Stimulated activated CD4-positive, alpha-beta T cell treated with anti-CD3 and anti-CD28 coated beads, Interleukin-1b, Interleukin-23, amount 100 ng/mL, for 1 hour (primary cell): ENCODE measurements at regions not wholly inside any gene's neighbourhood (a gene's known extent, or its start where the extent isn't known, plus 50 kb on each side); places are given as distances from the start of the nearest gene placed in this dataset.
"Not testable (repeated sequence)": the region's sequence is repeated elsewhere in the genome, so short reads cannot be mapped to it uniquely, and the experiment has no call there.

Experiments
- DNase-seq, 2 donors: peaks; one replicate each; pipeline ENCODE4 v3.0.0-alpha.2; 2020; ENCODE audit warnings: low read depth in 2 of 2

- no peak for DNase-seq
These were observed 329.5 kb downstream of the ICE1 start for GRCh38 chr5:5751987-5752386.

- no peak for DNase-seq
These were observed 329.0 kb downstream of the ICE1 start for GRCh38 chr5:5751498-5751897.

GRCh38 chr5:5741418-5741817 is 318.9 kb downstream of the ICE1 start:
- DNase-seq, result no peak

GRCh38 chr5:5739490-5739945 is 317.0 kb downstream of the ICE1 start:
- DNase-seq, result no peak

GRCh38 chr5:5738797-5739489 is 316.5 kb downstream of the ICE1 start:
- no peak for DNase-seq

GRCh38 chr5:5736007-5736406 is 313.5 kb downstream of the ICE1 start:
- DNase-seq, result no peak

- DNase-seq, result not testable (repeated sequence)
These were observed 310.6 kb downstream of the ICE1 start for GRCh38 chr5:5733058-5733457.

GRCh38 chr5:5726401-5726800 is 303.9 kb downstream of the ICE1 start:
- no peak for DNase-seq

GRCh38 chr5:5721881-5722280 is 299.4 kb downstream of the ICE1 start:
- no peak for DNase-seq

GRCh38 chr5:5719292-5719691 is 296.8 kb downstream of the ICE1 start:
- DNase-seq, result no peak

- no peak for DNase-seq
These were observed 294.2 kb downstream of the ICE1 start for GRCh38 chr5:5716665-5717064.

GRCh38 chr5:5711592-5711991 is 289.1 kb downstream of the ICE1 start:
- no peak for DNase-seq

- no peak for DNase-seq
These were observed 288.6 kb downstream of the ICE1 start for GRCh38 chr5:5711112-5711511.

GRCh38 chr5:5710471-5710870 is 288.0 kb downstream of the ICE1 start:
- no peak for DNase-seq

GRCh38 chr5:5708367-5708919 is 286.0 kb downstream of the ICE1 start:
- no peak for DNase-seq

- DNase-seq, result no peak
These were observed 282.5 kb downstream of the ICE1 start for GRCh38 chr5:5705010-5705409.

- no peak for DNase-seq
These were observed 281.9 kb downstream of the ICE1 start for GRCh38 chr5:5704352-5704751.

- DNase-seq, result no peak
These were observed 280.5 kb downstream of the ICE1 start for GRCh38 chr5:5702934-5703333.

GRCh38 chr5:5700549-5700948 is 278.1 kb downstream of the ICE1 start:
- no peak for DNase-seq

GRCh38 chr5:5699062-5699461 is 276.6 kb downstream of the ICE1 start:
- DNase-seq, result no peak

GRCh38 chr5:5695266-5695665 is 272.8 kb downstream of the ICE1 start:
- DNase-seq, result no peak

- no peak for DNase-seq
These were observed 266.4 kb downstream of the ICE1 start for GRCh38 chr5:5688925-5689310.

GRCh38 chr5:5688194-5688924 is 265.9 kb downstream of the ICE1 start:
- no peak for DNase-seq
